Stimulated activated CD4-positive, alpha-beta T cell treated with anti-CD3 and anti-CD28 coated beads, TNF-alpha, amount 100 ng/mL, for 4 hours (primary cell): ENCODE measurements at regions not wholly inside any gene's neighbourhood (a gene's known extent, or its start where the extent isn't known, plus 50 kb on each side); places are given as distances from the start of the nearest gene placed in this dataset.
"Not testable (repeated sequence)": the region's sequence is repeated elsewhere in the genome, so short reads cannot be mapped to it uniquely, and the experiment has no call there.

Source experiments
- DNase-seq, 3 experiments: peaks; one replicate each; pipeline ENCODE4 v3.0.0-alpha.2; 2020; ENCODE audit warnings: low read depth in 3 of 3

GRCh38 chr5:82494942-82495341 lies 216.8 kb upstream of the RPS23 start:
- DNase-seq: no peak

GRCh38 chr5:82493221-82493620 lies 215.1 kb upstream of the RPS23 start:
- DNase-seq: no peak

- no peak for DNase-seq
Observed at GRCh38 chr5:82491397-82491796, 213.2 kb upstream of the RPS23 start.

GRCh38 chr5:82489683-82490082 lies 211.5 kb upstream of the RPS23 start:
- no peak for DNase-seq

- no peak for DNase-seq
Observed at GRCh38 chr5:82487131-82487530, 209.0 kb upstream of the RPS23 start.

GRCh38 chr5:82480331-82480730 lies 202.2 kb upstream of the RPS23 start:
- DNase-seq: no peak

GRCh38 chr5:82476155-82476554 lies 198.0 kb upstream of the RPS23 start:
- DNase-seq: no peak

GRCh38 chr5:82473262-82473661 lies 195.1 kb upstream of the RPS23 start:
- DNase-seq: no peak

- DNase-seq: no peak
Observed at GRCh38 chr5:82470185-82470994, 192.2 kb upstream of the RPS23 start.

- no peak for DNase-seq
Observed at GRCh38 chr5:82466986-82467561, 188.9 kb upstream of the RPS23 start.

GRCh38 chr5:82465235-82465634 lies 187.1 kb upstream of the RPS23 start:
- no peak for DNase-seq

GRCh38 chr5:82459626-82460025 lies 181.5 kb upstream of the RPS23 start:
- no peak for DNase-seq

- not testable (repeated sequence) for DNase-seq
Observed at GRCh38 chr5:82455317-82455716, 177.2 kb upstream of the RPS23 start.

- no peak for DNase-seq
Observed at GRCh38 chr5:82448374-82448773, 170.2 kb upstream of the RPS23 start.

- no peak for DNase-seq
Observed at GRCh38 chr5:82447913-82448312, 169.8 kb upstream of the RPS23 start.

- DNase-seq: no peak
Observed at GRCh38 chr5:82446809-82447208, 168.7 kb upstream of the RPS23 start.

- DNase-seq: no peak
Observed at GRCh38 chr5:82445726-82446335, 167.7 kb upstream of the RPS23 start.

- no peak for DNase-seq
Observed at GRCh38 chr5:82439750-82440445, 161.7 kb upstream of the RPS23 start.

- DNase-seq: not testable (repeated sequence)
Observed at GRCh38 chr5:82437565-82437964, 159.4 kb upstream of the RPS23 start.

GRCh38 chr5:82436291-82436690 lies 158.1 kb upstream of the RPS23 start:
- no peak for DNase-seq

GRCh38 chr5:82434696-82435660 lies 156.8 kb upstream of the RPS23 start:
- not testable (repeated sequence) for DNase-seq
